PC-9 (cell line): ENCODE measurements at regions not wholly inside any gene's neighbourhood (a gene's known extent, or its start where the extent isn't known, plus 50 kb on each side); places are given as distances from the start of the nearest gene placed in this dataset.

Experiments
- BruUV-seq: library from RNA; stranded (reverse); fragments of 400-500 nt; replicated peaks from 2 replicates; lab custom pipeline; 2021; lab: Mats Ljungman, UMichigan
- CTCF ChIA-PET: fragments of 300-600 bp; sonication (Branson Sonifier 250); formaldehyde crosslinking; loops from one replicate; lab custom pipeline; 2022; ENCODE audit warnings: antibody characterized with exemption; lab: Charles Lee
- POLR2A ChIA-PET: fragments of 300-600 bp; sonication (Branson Sonifier 250); formaldehyde crosslinking; loops from one replicate; lab custom pipeline; 2022; ENCODE audit warnings: antibody characterized with exemption; ENCODE audit not compliant: unreplicated experiment; lab: Charles Lee
- DNase-seq, 2 experiments: peaks; one replicate each; pipeline versions ENCODE4 v3.0.0 to v3.0.0-alpha.2; 2015 to 2022; ENCODE audit warnings: mixed read lengths in 1 of 2
- H2AFZ ChIP-seq: fragments of 200-600 bp; sonication (generic); 2 replicates; pipeline ENCODE4 v1.8.1; 2017; ENCODE audit warnings: antibody characterized with exemption
- H3F3A ChIP-seq: fragments of 200-600 bp; sonication (generic); 2 replicates; pipeline ENCODE4 v1.8.1; 2017; ENCODE audit warnings: antibody characterized with exemption, mild to moderate bottlenecking, low read depth; ENCODE audit not compliant: insufficient read depth
- H3K27ac ChIP-seq: fragments of 200-600 bp; sonication (generic); 2 replicates; pipeline ENCODE4 v1.6.1; 2016; ENCODE audit warnings: mixed run types
- H3K27me3 ChIP-seq: fragments of 200-600 bp; sonication (generic); 2 replicates; pipeline ENCODE4 v1.6.1; 2016; ENCODE audit warnings: low read depth, mixed run types; ENCODE audit not compliant: insufficient read depth
- H3K36me3 ChIP-seq: fragments of 200-600 bp; sonication (generic); 2 replicates; pipeline ENCODE4 v1.6.1; 2016; ENCODE audit warnings: low read depth, mixed run types
- H3K4me1 ChIP-seq: fragments of 200-600 bp; sonication (generic); replicated peaks from 2 replicates; pipeline ENCODE4 v1.6.1; 2016; ENCODE audit warnings: mixed run types; ENCODE audit not compliant: insufficient read depth
- H3K4me2 ChIP-seq: fragments of 200-600 bp; sonication (generic); 2 replicates; pipeline ENCODE4 v1.6.1; 2017; ENCODE audit warnings: mixed run types
- H3K4me3 ChIP-seq: fragments of 200-600 bp; sonication (generic); 2 replicates; pipeline ENCODE4 v1.6.1; 2016; ENCODE audit warnings: mixed run types
- H3K79me2 ChIP-seq: fragments of 200-600 bp; sonication (generic); 2 replicates; pipeline ENCODE4 v1.6.1; 2017; ENCODE audit warnings: low read depth, mixed run types
- H3K9me2 ChIP-seq: fragments of 200-600 bp; sonication (generic); 2 replicates; pipeline ENCODE4 v1.8.1; 2017; ENCODE audit warnings: mild to moderate bottlenecking; ENCODE audit not compliant: insufficient read depth
- H3K9me3 ChIP-seq: fragments of 200-600 bp; sonication (generic); 2 replicates; pipeline ENCODE4 v1.8.1; 2016; ENCODE audit warnings: low read depth; ENCODE audit not compliant: insufficient read depth
- H4K20me1 ChIP-seq: fragments of 200-600 bp; sonication (generic); 2 replicates; pipeline ENCODE4 v1.8.1; 2017; ENCODE audit not compliant: insufficient read depth
- EZH2 ChIP-seq: fragments of 200-600 bp; sonication (generic); IDR thresholded peaks from 2 replicates; pipeline ENCODE4 v1.8.0; 2017; ENCODE audit warnings: antibody characterized with exemption, low read depth
- intact Hi-C: fragments of 100-400 bp; cut with micrococcal nuclease; formaldehyde crosslinking; loops from one replicate; pipeline ENCODE4 v1.10.0; 2022; ENCODE audit not compliant: unreplicated experiment
- TF ChIP-seq, protein P1 (sequence below): fragments of 200-600 bp; sonication (generic); conservative IDR thresholded peaks from 2 replicates; pipeline ENCODE4 v1.6.1; 2017; ENCODE audit warnings: mixed run types, antibody characterized with exemption, mild to moderate bottlenecking, moderate library complexity

- CTCF ChIA-PET = no interaction called here
- no TSS peak for BruUV-seq
- H3K9me2 ChIP-seq = no peaks in the 10 kb centered on the region
- H3K79me2 ChIP-seq = no peaks in the 10 kb centered on the region
- no peak for TF ChIP-seq EZH2
- TF ChIP-seq, protein P1, sequence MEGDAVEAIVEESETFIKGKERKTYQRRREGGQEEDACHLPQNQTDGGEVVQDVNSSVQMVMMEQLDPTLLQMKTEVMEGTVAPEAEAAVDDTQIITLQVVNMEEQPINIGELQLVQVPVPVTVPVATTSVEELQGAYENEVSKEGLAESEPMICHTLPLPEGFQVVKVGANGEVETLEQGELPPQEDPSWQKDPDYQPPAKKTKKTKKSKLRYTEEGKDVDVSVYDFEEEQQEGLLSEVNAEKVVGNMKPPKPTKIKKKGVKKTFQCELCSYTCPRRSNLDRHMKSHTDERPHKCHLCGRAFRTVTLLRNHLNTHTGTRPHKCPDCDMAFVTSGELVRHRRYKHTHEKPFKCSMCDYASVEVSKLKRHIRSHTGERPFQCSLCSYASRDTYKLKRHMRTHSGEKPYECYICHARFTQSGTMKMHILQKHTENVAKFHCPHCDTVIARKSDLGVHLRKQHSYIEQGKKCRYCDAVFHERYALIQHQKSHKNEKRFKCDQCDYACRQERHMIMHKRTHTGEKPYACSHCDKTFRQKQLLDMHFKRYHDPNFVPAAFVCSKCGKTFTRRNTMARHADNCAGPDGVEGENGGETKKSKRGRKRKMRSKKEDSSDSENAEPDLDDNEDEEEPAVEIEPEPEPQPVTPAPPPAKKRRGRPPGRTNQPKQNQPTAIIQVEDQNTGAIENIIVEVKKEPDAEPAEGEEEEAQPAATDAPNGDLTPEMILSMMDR = no peak
- H3K4me1 ChIP-seq = no peaks in the 10 kb centered on the region
- no peak overlapping the region for H3K4me3 ChIP-seq
- no peaks in the 10 kb centered on the region for H3K9me3 ChIP-seq
- intact Hi-C loops = no loop called here
- no peak overlapping the region for H3K4me2 ChIP-seq
- H4K20me1 ChIP-seq = no peaks in the 10 kb centered on the region
- H3K27me3 ChIP-seq = no peaks in the 10 kb centered on the region
- no peaks in the 10 kb centered on the region for H3K36me3 ChIP-seq
- DNase-seq = no peak
- H2AFZ ChIP-seq = no peak overlapping the region
- POLR2A ChIA-PET = no interaction called here
- H3K27ac ChIP-seq = no peak overlapping the region
- H3F3A ChIP-seq = no peaks in the 10 kb centered on the region
Measured at GRCh38 chr10:7014721-7015120, 396.1 kb downstream of the SFMBT2 start.

DNA sequence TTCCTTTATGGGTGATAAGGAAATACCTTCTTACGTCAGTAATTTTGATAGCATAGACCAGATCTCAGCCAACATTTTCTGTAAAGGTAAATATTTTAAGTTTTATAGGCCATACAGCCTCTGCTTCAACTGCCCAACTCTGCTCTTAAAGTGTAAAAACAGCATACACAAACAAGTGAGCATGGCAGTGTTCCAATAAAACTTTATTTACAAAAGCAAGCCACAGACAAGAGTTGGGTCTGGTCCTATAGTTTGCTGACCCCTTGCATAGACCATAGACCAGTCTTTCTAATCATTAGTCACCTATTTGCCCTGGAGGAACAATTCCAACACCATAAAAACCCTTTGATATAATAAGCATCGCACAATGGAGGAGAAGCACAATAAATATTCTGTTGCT lies 398.8 kb downstream of the SFMBT2 start:
- ChIA-PET CTCF (no interaction called here), POLR2A (no interaction called here)
- intact Hi-C loops = no loop called here
- Histone ChIP-seq H3K9me2 (no peaks in the 10 kb centered on the region), H3K4me2 (no peak overlapping the region), H3K36me3 (no peaks in the 10 kb centered on the region), H3F3A (no peaks in the 10 kb centered on the region), H3K27ac (no peak overlapping the region), H2AFZ (no peak overlapping the region), H3K4me3 (no peak overlapping the region), H3K27me3 (no peaks in the 10 kb centered on the region), H3K4me1 (no peaks in the 10 kb centered on the region), H4K20me1 (no peaks in the 10 kb centered on the region), H3K79me2 (no peaks in the 10 kb centered on the region), H3K9me3 (no peaks in the 10 kb centered on the region)
- DNase-seq = no peak
- no TSS peak for BruUV-seq
- TF ChIP-seq, protein P1 = no peak
- no peak for TF ChIP-seq EZH2

GRCh38 chr10:7008645-7009044 lies 402.2 kb downstream of the SFMBT2 start:
- intact Hi-C loops = no loop called here
- no peak for DNase-seq
- Histone ChIP-seq H3K27me3 (no peaks in the 10 kb centered on the region), H3K4me1 (no peaks in the 10 kb centered on the region), H3K4me2 (no peak overlapping the region), H2AFZ (no peak overlapping the region), H4K20me1 (no peaks in the 10 kb centered on the region), H3K36me3 (no peaks in the 10 kb centered on the region), H3K9me2 (no peaks in the 10 kb centered on the region), H3K4me3 (no peak overlapping the region), H3F3A (no peaks in the 10 kb centered on the region), H3K79me2 (no peaks in the 10 kb centered on the region), H3K9me3 (no peaks in the 10 kb centered on the region), H3K27ac (no peak overlapping the region)
- CTCF ChIA-PET = no interaction called here
- POLR2A ChIA-PET = no interaction called here
- no TSS peak for BruUV-seq
- TF ChIP-seq, protein P1 = no peak
- TF ChIP-seq EZH2 = no peak
